Caco-2 (cell line): ENCODE measurements at regions not wholly inside any gene's neighbourhood (a gene's known extent, or its start where the extent isn't known, plus 50 kb on each side); places are given as distances from the start of the nearest gene placed in this dataset.

ENCODE experiments used
- BruUV-seq: library from RNA; stranded (reverse); fragments of 400-500 nt; replicated peaks from 2 replicates; lab custom pipeline; 2021; lab: Mats Ljungman, UMichigan
- CTCF ChIA-PET: fragments of 300-600 bp; sonication (Branson Sonifier 250); formaldehyde crosslinking; loops from one replicate; lab custom pipeline; 2022; ENCODE audit warnings: antibody characterized with exemption; lab: Charles Lee
- POLR2A ChIA-PET: fragments of 300-600 bp; sonication (Branson Sonifier 250); formaldehyde crosslinking; loops from one replicate; lab custom pipeline; 2022; ENCODE audit warnings: antibody characterized with exemption; lab: Charles Lee
- DNase-seq, 2 experiments: peaks; one replicate each; pipeline versions ENCODE4 v3.0.0 to v3.0.0-alpha.2; 2020 to 2022
- H3K27me3 ChIP-seq: replicated peaks from 2 replicates; pipeline ENCODE4 v1.6.0; 2011; ENCODE audit warnings: low read length; ENCODE audit not compliant: control insufficient read depth, insufficient read depth
- H3K36me3 ChIP-seq: 2 replicates; pipeline ENCODE4 v1.5.1; 2011; ENCODE audit warnings: low read length; ENCODE audit not compliant: control insufficient read depth, insufficient read depth
- H3K4me1 ChIP-seq: fragments of 250-450 bp; sonication (Bioruptor Pico); 2 replicates; pipeline ENCODE4 v1.5.1; 2020; ENCODE audit warnings: mild to moderate bottlenecking
- H3K4me3 ChIP-seq: 2 replicates; pipeline ENCODE4 v1.5.1; 2011; ENCODE audit warnings: low read depth, mild to moderate bottlenecking, control low read depth, low read length
- H3K9me3 ChIP-seq: fragments of 250-450 bp; sonication (Bioruptor Pico); 2 replicates; pipeline ENCODE4 v1.5.1; 2020; ENCODE audit warnings: mild to moderate bottlenecking, moderate library complexity
- H3K27ac Mint-ChIP-seq: one replicate; pipeline ENCODE4 v1.8.0; 2022; ENCODE audit warnings: mixed read lengths; ENCODE audit not compliant: unreplicated experiment
- H3K27me3 Mint-ChIP-seq: one replicate; pipeline ENCODE4 v1.8.0; 2022; ENCODE audit warnings: mixed read lengths; ENCODE audit not compliant: insufficient read depth, unreplicated experiment
- H3K36me3 Mint-ChIP-seq: one replicate; pipeline ENCODE4 v1.8.0; 2022; ENCODE audit warnings: mild to moderate bottlenecking, mixed read lengths; ENCODE audit not compliant: insufficient read depth, unreplicated experiment
- H3K4me1 Mint-ChIP-seq: one replicate; pipeline ENCODE4 v1.8.0; 2022; ENCODE audit warnings: low read depth, mixed read lengths; ENCODE audit not compliant: unreplicated experiment
- H3K4me3 Mint-ChIP-seq: one replicate; pipeline ENCODE4 v1.8.0; 2022; ENCODE audit warnings: mild to moderate bottlenecking, moderate library complexity, mixed read lengths; ENCODE audit not compliant: unreplicated experiment
- H3K9me3 Mint-ChIP-seq: one replicate; pipeline ENCODE4 v1.8.0; 2022; ENCODE audit warnings: mixed read lengths; ENCODE audit not compliant: unreplicated experiment
- CTCF ChIP-seq, 2 experiments: fragments of 200-600 bp in 1 of 2; IDR thresholded peaks; 1 replicate in 1 of 2; 2 replicates in 1 of 2; pipeline versions ENCODE4 v1.5.1 to v1.8.0; 2011 to 2022; ENCODE audit warnings: antibody characterized with exemption in 1 of 2, control low read depth in 1 of 2, inconsistent platforms in 1 of 2, low read depth in 1 of 2, low read length in 1 of 2, mild to moderate bottlenecking in 1 of 2, moderate library complexity in 1 of 2; ENCODE audit not compliant: insufficient read depth in 1 of 2, severe bottlenecking in 1 of 2, unreplicated experiment in 1 of 2
- intact Hi-C: fragments of 100-400 bp; cut with micrococcal nuclease; formaldehyde crosslinking; loops from one replicate; pipeline ENCODE4 v1.10.0; 2022; ENCODE audit not compliant: unreplicated experiment

- no TSS peak for BruUV-seq
- H3K9me3 Mint-ChIP-seq, result no peaks in the 10 kb centered on the region
- no peak overlapping the region for H3K27ac Mint-ChIP-seq
- ChIA-PET CTCF (no interaction called here), POLR2A (no interaction called here)
- intact Hi-C loops, result no loop called here
- H3K36me3 ChIP-seq, result no peaks in the 10 kb centered on the region
- no peak overlapping the region for H3K4me3 Mint-ChIP-seq
- H3K9me3 ChIP-seq, result no peaks in the 10 kb centered on the region
- DNase-seq, result no peak
- H3K27me3 ChIP-seq, result no peaks in the 10 kb centered on the region
- H3K4me1 ChIP-seq, result no peaks in the 10 kb centered on the region
- no peak for TF ChIP-seq CTCF (IDR thresholded peaks at IDR 0.05; ENCODE audit: insufficient read depth in 1 of 2, low read depth in 1 of 2, low read length in 1 of 2, severe bottlenecking in 1 of 2, unreplicated experiment in 1 of 2)
- H3K4me1 Mint-ChIP-seq, result no peaks in the 10 kb centered on the region
- no peak overlapping the region for H3K4me3 ChIP-seq
- no peaks in the 10 kb centered on the region for H3K36me3 Mint-ChIP-seq
- no peaks in the 10 kb centered on the region for H3K27me3 Mint-ChIP-seq
Measured at GRCh38 chr3:28171962-28172361, 69.5 kb upstream of the CMC1 start.

GRCh38 chr3:28172748-28173147, 68.7 kb upstream of the CMC1 start:
- Histone ChIP-seq H3K27me3 (no peaks in the 10 kb centered on the region), H3K9me3 (no peaks in the 10 kb centered on the region), H3K4me1 (no peaks in the 10 kb centered on the region), H3K4me3 (no peak overlapping the region), H3K36me3 (no peaks in the 10 kb centered on the region)
- BruUV-seq, result no TSS peak
- TF ChIP-seq CTCF (IDR thresholded peaks at IDR 0.05; ENCODE audit: insufficient read depth in 1 of 2, low read depth in 1 of 2, low read length in 1 of 2, severe bottlenecking in 1 of 2, unreplicated experiment in 1 of 2), result no peak
- POLR2A ChIA-PET, result no interaction called here
- H3K36me3 Mint-ChIP-seq, result no peaks in the 10 kb centered on the region
- H3K4me1 Mint-ChIP-seq, result no peaks in the 10 kb centered on the region
- intact Hi-C loops, result no loop called here
- CTCF ChIA-PET, result no interaction called here
- H3K9me3 Mint-ChIP-seq, result no peaks in the 10 kb centered on the region
- DNase-seq, result no peak
- H3K27me3 Mint-ChIP-seq, result no peaks in the 10 kb centered on the region
- H3K27ac Mint-ChIP-seq, result no peak overlapping the region
- no peak overlapping the region for H3K4me3 Mint-ChIP-seq

- no peaks in the 10 kb centered on the region for H3K9me3 ChIP-seq
- no peak overlapping the region for H3K4me3 Mint-ChIP-seq
- TF ChIP-seq CTCF (IDR thresholded peaks at IDR 0.05; ENCODE audit: insufficient read depth in 1 of 2, low read depth in 1 of 2, low read length in 1 of 2, severe bottlenecking in 1 of 2, unreplicated experiment in 1 of 2), result no peak
Measured at GRCh38 chr3:28173836-28174235, 67.6 kb upstream of the CMC1 start.

More at GRCh38 chr3:28173836-28174235, 67.6 kb upstream of the CMC1 start:
- Mint-ChIP-seq H3K36me3 (no peaks in the 10 kb centered on the region), H3K9me3 (no peaks in the 10 kb centered on the region), H3K27me3 (no peaks in the 10 kb centered on the region), H3K4me1 (no peaks in the 10 kb centered on the region), H3K27ac (no peak overlapping the region)
- intact Hi-C loops, result no loop called here
- Histone ChIP-seq H3K4me1 (no peaks in the 10 kb centered on the region), H3K4me3 (no peak overlapping the region), H3K27me3 (no peaks in the 10 kb centered on the region), H3K36me3 (no peaks in the 10 kb centered on the region)
- no peak for DNase-seq
- no TSS peak for BruUV-seq
- CTCF ChIA-PET, result no interaction called here
- POLR2A ChIA-PET, result no interaction called here
